ENCODE measurements at regions not wholly inside any gene's neighbourhood (a gene's known extent, or its start where the extent isn't known, plus 50 kb on each side); places are given as distances from the start of the nearest gene placed in this dataset.

- Histone ChIP-seq H3K4me1 (ENCODE audit: control insufficient read depth, insufficient read depth, low read length) (peaks cover 3% of the 10 kb centered on the region), H3K27ac (ENCODE audit: low read depth, low read length) (no peak overlapping the region), H3K4me3 (ENCODE audit: low read length) (no peak overlapping the region), H3K36me3 (ENCODE audit: control insufficient read depth, insufficient read depth, low read length) (no peaks in the 10 kb centered on the region), H3K9me3 (ENCODE audit: control insufficient read depth, low read length) (no peaks in the 10 kb centered on the region), H3K9ac (ENCODE audit: extremely low read depth, low read length, poor library complexity, severe bottlenecking) (no peak overlapping the region), H3K27me3 (ENCODE audit: control insufficient read depth, insufficient read depth, low read length, poor library complexity, severe bottlenecking) (no peaks in the 10 kb centered on the region)
- 66% methylated on average over 4 to 12 of the region's 12 CpGs for WGBS, 2 experiments (ENCODE audit: insufficient coverage in 1 of 2, insufficient read length in 1 of 2)
- TF ChIP-seq CTCF (conservative IDR thresholded peaks at IDR 0.05) = peak; percentile 87
- Mint-ChIP-seq H3K4me1 (peaks cover 6% of the 10 kb centered on the region), H3K27me3 (ENCODE audit: insufficient read depth) (no peaks in the 10 kb centered on the region), H3K9me3 (no peaks in the 10 kb centered on the region), H3K4me3 (no peak overlapping the region), H3K36me3 (ENCODE audit: low read depth) (no peaks in the 10 kb centered on the region), H3K27ac (peak overlapping the region; percentile 72)
- peak; percentile 93 for DNase-seq
Observed at GRCh38 chr3:44114142-44114541, 127.5 kb upstream of the TOPAZ1 start.

GRCh38 chr3:44117239-44117638 is 124.4 kb upstream of the TOPAZ1 start:
- no peak overlapping the region for H3K4me3 Mint-ChIP-seq
- no peak for TF ChIP-seq CTCF (conservative IDR thresholded peaks at IDR 0.05)
- H3K27ac Mint-ChIP-seq = peak overlapping the region; percentile 65

GRCh38 chr3:44117736-44118135 is 124.0 kb upstream of the TOPAZ1 start:
- Histone ChIP-seq H3K27me3 (ENCODE audit: control insufficient read depth, insufficient read depth, low read length, poor library complexity, severe bottlenecking) (no peaks in the 10 kb centered on the region), H3K9me3 (ENCODE audit: control insufficient read depth, low read length) (no peaks in the 10 kb centered on the region), H3K36me3 (ENCODE audit: control insufficient read depth, insufficient read depth, low read length) (no peaks in the 10 kb centered on the region), H3K4me1 (ENCODE audit: control insufficient read depth, insufficient read depth, low read length) (peaks cover 3% of the 10 kb centered on the region), H3K27ac (ENCODE audit: low read depth, low read length) (no peak overlapping the region), H3K4me3 (ENCODE audit: low read length) (no peak overlapping the region), H3K9ac (ENCODE audit: extremely low read depth, low read length, poor library complexity, severe bottlenecking) (peak overlapping the region; percentile 23)
- no peaks in the 10 kb centered on the region for H3K36me3 Mint-ChIP-seq (ENCODE audit: low read depth)
- peaks cover 6% of the 10 kb centered on the region for H3K4me1 Mint-ChIP-seq
- no peaks in the 10 kb centered on the region for H3K27me3 Mint-ChIP-seq (ENCODE audit: insufficient read depth)
- no peak for TF ChIP-seq CTCF (conservative IDR thresholded peaks at IDR 0.05)
- peak; percentile 54 for DNase-seq
- H3K4me3 Mint-ChIP-seq = no peak overlapping the region
- 86 to 100% methylated on average over 3 to 5 of the region's 5 CpGs for WGBS, 2 experiments (ENCODE audit: insufficient coverage in 1 of 2, insufficient read length in 1 of 2)
- no peaks in the 10 kb centered on the region for H3K9me3 Mint-ChIP-seq
- H3K27ac Mint-ChIP-seq = peak overlapping the region; percentile 65

More at GRCh38 chr3:44117239-44117638, 124.4 kb upstream of the TOPAZ1 start:
- Histone ChIP-seq H3K9me3 (ENCODE audit: control insufficient read depth, low read length) (no peaks in the 10 kb centered on the region), H3K36me3 (ENCODE audit: control insufficient read depth, insufficient read depth, low read length) (no peaks in the 10 kb centered on the region), H3K4me3 (ENCODE audit: low read length) (no peak overlapping the region), H3K4me1 (ENCODE audit: control insufficient read depth, insufficient read depth, low read length) (peaks cover 3% of the 10 kb centered on the region), H3K27ac (ENCODE audit: low read depth, low read length) (no peak overlapping the region), H3K27me3 (ENCODE audit: control insufficient read depth, insufficient read depth, low read length, poor library complexity, severe bottlenecking) (no peaks in the 10 kb centered on the region), H3K9ac (ENCODE audit: extremely low read depth, low read length, poor library complexity, severe bottlenecking) (peak overlapping the region; percentile 23)
- no peaks in the 10 kb centered on the region for H3K9me3 Mint-ChIP-seq
- H3K4me1 Mint-ChIP-seq = peaks cover 6% of the 10 kb centered on the region
- no peaks in the 10 kb centered on the region for H3K27me3 Mint-ChIP-seq (ENCODE audit: insufficient read depth)
- peak; percentile 80 for DNase-seq
- 66 to 74% methylated on average over 2 of the region's 2 CpGs for WGBS, 2 experiments (ENCODE audit: insufficient coverage in 1 of 2, insufficient read length in 1 of 2)
- H3K36me3 Mint-ChIP-seq (ENCODE audit: low read depth) = no peaks in the 10 kb centered on the region
